GF-D8 (cell line): ENCODE measurements at regions not wholly inside any gene's neighbourhood (a gene's known extent, or its start where the extent isn't known, plus 50 kb on each side); places are given as distances from the start of the nearest gene placed in this dataset.

Experiments
- DNase-seq: peaks from one replicate; lab custom pipeline; 2025; lab: John Stamatoyannopoulos, UW

DNA sequence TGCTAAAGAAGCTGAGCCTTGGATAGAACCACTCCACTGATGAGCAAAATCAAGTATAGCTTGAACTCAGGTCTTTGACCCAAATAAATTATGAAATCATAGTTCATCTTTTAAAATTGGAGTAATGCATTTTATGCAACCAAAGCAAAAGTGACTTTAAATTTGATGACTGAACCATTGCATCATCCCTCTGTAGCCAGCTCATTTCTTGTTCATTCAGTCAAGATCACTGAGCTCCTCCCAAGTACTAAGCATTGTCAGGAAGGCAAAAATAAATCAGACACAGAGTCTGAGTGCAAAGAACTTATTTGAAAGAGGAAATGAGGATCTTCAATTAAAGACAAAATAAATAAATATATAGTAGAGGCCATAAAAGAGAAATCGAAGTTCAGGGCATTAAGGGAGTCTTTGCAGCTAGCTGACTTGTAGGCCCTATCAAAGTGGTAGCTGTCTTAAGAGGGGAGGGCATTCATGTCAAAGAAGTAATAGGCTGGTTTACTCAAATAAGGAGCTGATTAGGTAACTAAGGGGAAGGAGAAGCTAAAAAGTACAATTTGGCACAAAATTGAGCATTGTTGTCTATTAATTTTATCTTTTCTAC is 411.8 kb downstream of the MTX2 start:
- DNase-seq, result no peak

DNA sequence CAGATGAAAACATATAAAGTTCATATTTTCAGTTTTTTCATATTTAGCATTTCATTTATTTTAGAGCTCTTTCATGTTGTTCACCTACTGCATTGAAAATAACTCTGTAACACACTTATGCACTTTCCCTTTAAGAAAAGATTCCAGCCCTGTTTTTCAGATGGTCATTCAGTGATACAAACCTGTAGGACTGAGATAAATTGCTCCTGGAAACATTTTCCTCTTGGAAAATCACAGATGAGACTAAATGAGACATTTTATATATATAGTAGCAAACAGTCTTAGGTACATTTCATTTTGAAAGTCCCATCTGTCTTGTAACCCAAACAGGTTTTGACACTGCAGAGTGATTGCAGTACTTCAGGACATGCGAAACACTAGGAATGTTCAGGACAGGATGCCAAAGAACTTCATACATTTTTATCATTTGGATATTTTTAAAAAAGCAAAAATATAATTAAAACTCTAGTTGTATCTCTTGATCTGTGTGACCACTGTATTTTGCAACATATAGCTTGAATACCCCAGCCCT is 412.4 kb downstream of the MTX2 start:
- DNase-seq, result no peak

DNA sequence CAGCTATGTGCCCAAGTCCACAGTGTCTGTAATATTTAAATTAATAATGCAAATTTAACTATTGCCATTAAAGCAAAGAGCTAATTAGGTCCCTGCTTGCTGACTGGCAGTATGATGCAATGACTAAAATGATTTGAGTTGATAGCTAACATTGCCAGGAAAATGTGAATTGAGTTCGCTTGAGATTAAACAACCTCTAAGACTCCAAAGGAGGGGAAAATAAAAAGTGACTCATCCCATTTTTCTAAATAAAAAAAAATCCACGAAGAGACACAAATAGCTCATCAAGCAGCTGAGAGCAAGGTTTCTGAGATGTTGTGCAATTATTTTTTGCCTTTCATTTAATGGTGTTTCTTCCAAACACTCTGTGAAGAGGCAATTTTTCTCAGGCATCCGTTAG is 413.0 kb downstream of the MTX2 start:
- no peak for DNase-seq

DNA sequence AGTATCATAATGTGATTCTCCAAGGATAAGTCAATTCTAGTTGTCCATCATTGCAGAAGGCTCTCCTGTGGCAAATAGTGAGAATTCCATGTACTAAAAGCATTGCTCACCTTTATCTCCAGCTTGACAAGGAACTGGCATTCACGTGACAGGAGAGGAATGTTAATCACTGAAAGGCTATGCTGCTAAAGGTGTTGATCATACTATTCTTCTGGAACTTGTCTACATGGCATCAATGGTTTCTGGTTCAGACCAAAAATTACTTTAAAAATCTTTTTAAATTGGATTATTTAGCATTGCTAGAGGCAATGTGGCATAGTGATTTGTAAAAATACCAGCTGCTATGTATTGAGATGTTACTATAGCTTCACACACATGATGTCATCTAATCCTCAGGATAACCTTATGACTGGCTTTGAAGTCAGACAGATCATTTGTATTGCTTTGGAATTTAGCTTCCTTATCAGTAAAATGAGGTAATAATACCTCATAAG is 414.4 kb downstream of the MTX2 start:
- no peak for DNase-seq

DNA sequence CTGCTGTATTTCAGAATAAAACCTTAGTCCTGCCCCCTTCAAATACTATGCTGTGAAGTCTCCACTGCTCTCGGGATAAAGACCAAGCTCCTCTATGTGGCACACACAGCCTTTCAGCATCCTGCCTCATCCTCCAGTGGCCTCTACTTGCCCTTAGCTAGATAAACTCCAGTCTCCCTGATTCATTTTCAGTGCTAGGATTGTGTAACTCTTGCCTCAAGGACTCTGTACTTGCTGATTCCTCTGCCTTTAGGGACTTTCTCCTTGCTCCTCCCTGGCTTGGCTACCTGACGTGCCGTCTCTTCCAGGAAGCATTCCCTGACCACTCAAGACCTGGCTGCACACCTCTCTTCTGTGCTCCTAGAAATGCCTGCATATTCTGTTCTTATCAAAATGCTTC is 416.7 kb downstream of the MTX2 start:
- no peak for DNase-seq

DNA sequence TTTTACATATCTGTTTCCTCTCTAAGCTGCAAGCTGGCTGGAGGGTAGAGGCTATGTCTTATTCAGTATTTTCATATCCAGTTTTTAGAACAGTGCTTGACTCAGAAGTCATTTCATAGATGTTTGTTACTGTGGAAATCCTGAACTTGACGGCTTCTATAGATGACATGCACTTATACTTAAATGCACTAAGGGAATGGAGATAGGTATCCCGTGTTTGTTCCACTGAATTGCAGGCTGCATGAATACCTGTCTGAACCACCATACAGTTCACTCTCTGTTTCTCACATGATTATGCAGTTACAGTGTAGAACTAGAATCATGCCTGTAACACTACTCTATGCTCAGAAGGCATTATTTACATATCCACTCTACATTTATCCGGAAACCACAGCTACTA is 417.1 kb downstream of the MTX2 start:
- no peak for DNase-seq

DNA sequence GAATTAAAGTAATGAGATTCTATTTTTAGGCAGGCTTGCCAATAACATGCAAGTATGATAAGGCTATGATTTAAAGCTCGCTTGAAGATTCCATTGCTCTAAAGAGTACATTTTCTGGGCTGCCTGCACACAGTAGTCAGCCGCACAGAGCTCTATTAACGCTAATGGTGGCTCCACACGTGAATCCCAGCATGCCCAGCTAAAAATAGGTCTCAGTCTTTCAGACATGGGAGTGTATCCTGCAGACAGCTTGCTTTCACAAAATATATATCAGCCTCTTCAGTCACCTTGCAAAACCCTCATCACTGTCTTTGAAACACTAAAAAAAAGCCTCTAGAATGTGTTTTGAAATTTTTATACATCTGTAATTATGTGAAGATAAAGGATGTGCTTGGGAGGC is 418.1 kb downstream of the MTX2 start:
- DNase-seq, result no peak

DNA sequence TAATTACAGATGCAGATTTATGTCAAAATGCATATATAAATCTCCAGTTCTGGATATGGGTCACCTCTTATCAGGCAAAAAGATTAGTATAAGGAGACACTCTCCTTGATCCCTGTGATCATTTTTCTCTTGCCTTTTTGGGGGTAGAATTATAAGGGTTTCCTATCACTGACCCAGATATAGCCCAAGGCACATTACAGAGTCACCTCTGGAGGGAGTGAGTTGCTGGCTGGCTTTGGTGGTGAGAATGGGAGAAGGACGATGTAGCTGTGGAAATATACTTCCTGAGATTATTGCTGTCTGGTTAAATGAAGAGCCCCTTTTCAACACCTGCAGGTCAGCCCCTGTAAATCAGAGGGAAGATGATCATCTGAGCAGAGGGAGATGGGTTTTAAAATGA is 418.7 kb downstream of the MTX2 start:
- no peak for DNase-seq

DNA sequence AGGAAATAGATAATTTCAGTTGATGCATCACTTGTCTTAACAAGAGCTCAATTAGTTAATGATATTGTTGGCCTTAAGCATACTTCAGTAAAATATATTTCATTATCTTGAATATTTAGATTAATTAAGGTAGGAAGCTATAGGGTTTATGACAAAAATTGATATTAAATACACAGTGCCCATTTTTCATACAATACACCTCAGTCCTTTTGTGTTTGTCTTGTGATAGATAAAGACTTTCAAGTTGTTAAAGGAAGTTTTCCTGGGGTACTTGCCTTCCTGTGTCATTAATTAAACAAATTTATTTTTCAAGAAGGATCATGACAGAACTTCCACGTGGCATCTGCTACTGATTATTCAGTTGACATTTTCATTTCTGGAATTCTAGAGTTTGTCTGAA is 420.5 kb downstream of the MTX2 start:
- no peak for DNase-seq

DNA sequence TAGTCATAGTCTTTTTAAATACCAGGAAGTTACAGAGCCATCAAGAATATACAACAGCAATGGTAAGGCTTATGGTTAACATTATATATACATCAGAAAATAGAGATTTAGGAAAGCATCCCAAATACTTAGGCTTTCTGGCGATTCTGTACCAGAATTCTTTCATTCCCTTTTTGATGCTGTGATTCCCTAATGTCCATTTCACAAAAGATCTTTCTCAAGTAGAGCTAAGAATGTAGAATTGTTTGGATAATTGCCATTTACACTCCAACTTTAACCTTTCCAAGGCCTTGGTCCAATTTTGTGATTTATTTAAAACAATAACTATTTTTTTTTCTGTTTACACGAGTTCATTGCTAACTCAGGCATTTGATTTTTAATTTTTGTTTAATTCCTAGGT is 422.2 kb downstream of the MTX2 start:
- no peak for DNase-seq

DNA sequence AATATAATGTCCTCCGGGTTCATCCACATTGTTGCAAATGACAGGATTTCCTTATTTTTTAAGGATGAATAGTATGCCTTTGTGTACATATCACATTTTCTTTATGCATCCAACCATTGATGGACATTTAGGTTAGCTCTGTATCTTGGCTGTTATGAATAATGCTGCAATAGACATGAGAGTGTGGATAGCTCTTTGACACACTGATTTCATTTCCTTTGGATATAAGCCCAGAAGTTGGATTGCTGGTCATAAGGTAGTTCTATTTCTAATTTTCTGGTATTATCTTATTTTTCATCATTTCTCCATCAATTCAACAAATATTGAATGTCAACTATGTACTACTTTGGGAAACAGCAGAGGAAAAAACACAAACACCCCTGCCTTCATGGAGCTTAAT is 423.3 kb downstream of the MTX2 start:
- no peak for DNase-seq

DNA sequence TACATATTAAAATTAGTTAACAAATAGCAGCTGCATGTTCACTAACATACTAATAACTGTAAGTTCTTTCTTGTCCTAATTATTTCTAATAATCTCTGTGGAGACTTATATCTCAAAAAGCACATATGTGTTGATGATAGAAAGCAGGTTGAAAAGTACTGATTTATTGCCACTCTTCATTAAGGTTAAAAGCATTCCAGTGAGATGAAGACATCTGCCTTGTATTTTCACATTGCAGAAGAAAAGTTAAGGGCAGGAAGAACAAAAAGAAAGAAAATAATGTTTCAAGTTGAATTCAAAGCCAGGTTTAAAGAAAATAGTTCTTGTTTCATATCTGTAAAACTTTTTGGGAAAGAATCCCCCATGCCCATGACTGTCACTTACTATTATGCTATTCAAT is 429.9 kb downstream of the MTX2 start:
- DNase-seq, result no peak

DNA sequence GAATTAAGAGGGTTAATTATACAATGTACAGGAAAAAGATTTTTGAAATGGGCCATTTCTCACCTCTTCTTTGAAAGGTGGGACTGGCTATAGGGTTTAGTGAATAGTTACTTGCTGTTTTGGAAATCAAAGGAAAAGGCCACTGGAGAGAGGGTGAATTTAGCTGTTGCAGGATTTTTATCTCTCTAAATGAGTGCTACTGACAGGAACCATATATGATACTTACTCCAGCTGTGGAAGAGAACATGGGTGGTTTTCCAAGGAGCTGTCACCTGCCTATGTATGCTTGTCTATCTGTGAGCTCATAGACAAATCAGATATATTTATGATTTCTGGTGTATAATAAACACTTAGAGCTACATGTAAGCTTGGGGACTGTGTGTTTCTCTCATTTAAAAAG is 430.4 kb downstream of the MTX2 start:
- no peak for DNase-seq

DNA sequence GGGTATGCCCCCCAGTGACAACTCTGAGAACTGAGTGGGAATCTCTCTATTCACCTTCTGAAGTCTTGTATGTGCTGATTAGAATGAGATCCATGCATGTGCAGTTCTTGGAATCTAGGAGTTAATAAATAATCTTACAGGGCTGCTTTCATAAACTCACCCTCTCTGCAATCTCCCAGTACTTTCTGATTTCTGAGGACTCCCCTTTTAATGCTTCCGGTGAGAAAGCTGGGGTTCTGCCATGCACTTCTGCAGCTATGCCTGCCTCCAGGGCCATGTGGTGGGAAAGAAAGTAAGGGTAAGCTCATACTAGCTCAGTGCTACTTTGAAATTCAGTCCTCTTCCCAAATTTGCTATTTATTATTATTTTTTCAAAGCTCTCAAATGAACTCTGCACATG is 432.9 kb downstream of the MTX2 start:
- DNase-seq, result no peak

DNA sequence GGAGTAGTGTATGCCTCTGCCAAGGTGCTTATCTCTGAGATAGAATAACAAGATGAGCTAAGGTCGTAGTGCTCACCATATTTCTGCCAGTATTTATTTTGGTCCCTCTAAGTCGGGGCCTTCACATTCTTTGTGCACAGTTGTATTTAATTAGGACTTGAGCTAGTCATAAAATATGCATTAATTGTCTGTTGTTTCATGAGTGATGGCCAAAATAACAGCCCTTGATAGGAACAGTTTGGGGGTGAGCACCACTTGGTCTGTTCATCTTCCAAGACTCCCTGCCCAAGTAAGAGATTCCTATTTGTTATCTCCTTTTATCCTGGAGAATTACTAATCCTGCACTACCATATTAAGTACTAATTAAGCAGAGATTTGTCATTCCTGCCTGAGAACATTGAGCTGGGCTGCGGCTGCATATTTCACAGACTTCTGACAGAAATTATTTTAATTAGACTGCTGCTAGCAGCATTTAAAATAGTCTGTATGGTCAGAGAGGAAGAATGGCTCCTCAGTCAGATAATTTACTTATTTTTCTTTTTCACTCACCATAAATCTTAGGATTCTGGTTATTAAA is 435.1 kb downstream of the MTX2 start:
- no peak for DNase-seq

DNA sequence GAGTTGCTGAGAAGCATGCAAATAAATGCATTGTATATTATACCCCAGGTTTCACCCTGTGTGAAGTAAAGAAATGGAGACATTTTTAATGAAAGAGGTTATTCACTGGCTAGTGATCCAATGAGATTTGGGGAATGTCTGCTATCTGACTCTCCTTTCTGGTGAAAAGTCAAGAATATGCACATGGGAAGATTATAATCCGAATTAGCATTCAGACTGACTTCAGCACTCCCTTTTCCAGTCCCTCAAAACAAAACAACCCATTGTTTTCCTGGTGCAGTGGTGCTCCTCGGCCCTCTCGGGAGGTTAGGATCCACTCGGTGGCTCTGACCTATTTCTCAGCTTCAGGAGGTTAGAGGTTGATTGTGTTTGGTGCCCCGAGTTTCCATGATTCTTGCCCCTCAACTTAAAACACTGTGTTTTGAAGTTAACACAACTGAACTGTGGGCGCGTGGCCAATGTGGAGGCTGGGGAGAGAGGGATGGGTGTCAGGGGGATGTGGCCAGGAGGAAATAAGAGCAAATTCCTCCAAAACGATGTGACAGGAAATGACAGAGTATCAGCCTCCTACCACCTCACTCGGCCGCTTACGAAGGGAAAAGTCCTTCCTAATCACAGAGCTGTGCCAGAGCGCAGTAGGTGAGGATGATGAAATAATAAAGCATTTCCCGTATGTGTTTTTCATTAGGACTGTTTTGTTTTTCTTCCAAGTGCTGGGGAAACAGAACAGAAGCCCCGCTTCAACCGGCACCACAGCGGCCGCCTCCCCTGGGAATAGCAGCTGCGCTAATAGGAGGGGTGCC is 440.1 kb downstream of the MTX2 start:
- DNase-seq, result no peak

DNA sequence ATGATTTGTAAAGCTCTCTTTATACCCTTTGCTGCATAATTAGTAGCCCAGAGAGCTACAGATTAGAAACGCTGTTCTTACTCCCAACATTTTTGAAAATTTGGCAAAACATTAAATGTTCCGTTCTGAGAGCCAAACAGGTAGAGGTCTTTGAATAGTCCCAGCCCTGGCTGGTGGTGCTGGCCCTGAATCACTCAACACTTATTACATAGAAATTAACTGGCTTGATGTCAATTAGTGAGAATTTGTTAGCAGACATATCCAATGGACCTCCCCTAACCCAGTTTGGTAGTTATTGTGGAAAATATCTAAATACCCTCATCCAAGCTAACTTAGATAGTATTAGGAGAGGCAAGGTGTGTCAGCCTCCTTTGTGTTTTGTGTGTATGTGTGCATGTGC is 440.7 kb downstream of the MTX2 start:
- no peak for DNase-seq

DNA sequence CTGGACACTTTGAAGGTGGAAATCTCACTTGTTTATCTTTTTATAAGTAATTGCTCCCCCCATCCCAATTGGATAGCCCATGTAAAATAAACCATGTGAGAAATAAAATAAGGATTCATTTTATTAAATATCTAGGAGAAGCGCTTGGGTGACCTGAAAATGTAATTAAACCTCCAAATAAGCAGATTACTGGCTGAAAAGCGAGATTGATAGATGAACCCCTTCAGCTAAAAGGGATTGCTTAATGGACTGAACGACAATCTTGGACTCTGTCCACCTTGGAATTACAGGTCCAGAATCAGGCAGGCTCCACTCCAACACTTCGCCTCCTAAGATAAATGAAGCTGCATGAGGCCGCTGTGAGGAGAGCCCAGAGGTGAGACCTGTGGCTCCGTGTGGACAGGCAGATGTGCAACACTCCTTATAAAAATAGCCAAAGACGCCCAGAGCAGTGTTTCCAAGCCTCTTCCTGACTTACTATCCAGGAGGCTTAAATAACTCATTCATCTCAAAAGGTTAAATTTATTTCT is 441.5 kb downstream of the MTX2 start:
- DNase-seq, result no peak

DNA sequence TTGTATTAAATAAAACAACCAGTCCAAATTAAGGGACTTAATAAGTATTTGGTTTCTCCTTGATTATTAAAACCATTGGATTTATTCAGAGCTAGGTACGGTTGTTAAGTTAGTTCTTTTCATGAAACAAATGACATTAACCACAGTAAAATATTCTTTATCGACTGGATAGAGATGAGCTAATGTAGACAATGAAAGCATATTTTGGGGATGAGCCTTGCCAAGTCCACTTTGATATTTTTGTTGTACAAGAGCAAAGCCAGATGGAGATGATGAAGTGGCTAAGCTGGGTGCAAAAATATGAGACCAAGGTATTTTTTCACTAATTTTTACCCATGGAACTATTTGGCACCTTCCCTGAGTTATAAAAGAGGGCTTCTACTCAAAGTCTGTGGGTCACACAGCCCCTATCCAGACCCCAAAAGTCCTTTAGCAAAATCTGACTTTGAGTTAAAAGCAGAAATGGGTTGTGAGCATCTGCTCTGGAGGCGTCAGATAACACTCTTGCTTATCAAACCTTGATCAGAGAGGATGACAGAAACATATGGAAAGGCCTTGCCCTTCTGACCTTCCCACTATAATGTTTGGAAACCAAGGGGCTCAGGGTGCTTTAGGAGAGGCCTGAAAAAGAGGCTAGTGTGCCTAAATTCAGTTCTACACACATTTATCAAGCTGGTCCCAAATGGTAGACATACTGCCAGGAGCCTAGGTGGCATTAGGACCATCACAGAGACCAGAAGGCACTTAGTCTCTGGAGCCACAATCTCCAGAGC is 456.8 kb downstream of the MTX2 start:
- no peak for DNase-seq

DNA sequence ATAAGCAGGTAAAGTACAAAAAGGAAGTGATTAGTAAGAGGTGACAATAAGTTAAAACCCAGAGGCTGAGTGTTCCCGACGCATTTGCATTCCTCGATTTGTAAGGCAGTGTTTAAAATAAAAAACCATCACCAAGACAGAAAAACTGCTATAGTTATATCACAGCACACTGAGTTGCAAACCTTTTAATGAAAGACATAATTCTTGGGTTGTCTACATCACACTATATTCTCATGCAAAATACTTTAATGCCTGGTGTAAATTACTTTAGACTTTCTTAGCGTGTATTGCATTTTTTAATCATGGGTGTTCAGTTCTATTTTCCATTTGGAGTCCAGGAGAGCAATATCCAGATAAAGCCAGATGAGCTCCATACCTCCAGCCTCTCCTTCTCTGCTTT is 458.5 kb downstream of the MTX2 start:
- DNase-seq, result no peak

DNA sequence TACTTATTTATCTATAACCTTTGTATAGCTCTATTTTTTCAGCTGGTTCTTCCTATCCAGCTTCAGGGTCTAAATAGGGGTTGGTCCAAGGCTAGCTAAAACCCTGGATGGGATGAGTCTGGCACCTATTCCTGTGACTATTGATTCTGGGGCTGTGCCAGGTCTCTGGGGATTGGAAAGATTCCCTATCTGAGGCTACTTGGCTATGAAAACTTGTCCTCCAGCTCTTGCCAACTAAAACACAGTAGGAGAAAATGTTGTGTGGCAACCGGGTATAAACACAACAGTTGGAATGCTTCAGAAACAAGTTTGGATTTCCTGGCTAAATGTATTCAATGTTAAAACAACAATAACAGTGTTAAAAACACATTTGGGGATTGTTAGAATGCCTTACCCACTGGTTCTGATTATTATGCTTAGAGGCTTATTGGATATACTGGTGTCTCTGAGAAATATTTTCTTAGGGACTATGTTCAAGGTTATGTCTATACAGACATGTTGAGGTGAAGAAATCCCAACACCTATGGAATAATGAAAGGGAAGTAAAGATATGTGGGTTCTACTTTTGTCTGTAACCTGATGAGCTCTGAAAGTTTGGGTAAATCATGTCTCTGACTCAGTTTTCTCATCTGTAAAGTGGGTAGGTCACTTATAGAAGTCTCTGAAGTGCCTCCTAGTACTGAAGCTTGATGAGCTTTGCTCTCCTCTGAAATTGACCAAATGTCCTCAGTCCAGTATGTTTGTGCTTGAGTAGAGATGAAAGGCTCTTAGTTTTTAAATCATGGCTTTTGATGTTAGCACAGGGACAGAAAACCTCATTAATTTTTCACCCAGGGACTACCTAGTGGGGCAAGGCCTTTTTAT is 460.7 kb downstream of the MTX2 start:
- DNase-seq, result no peak
